OCI-LY3 (cell line): ENCODE measurements at regions not wholly inside any gene's neighbourhood (a gene's known extent, or its start where the extent isn't known, plus 50 kb on each side); places are given as distances from the start of the nearest gene placed in this dataset.

Experiments used
- H2AFZ ChIP-seq: fragments of 200-600, 300-600 bp; shearing (Covaris generic); 2 replicates; pipeline ENCODE4 v1.6.0; 2014; ENCODE audit warnings: antibody characterized with exemption, low read depth, low read length
- H3K27ac ChIP-seq: fragments of 200-600, 300-600 bp; sonication (generic); 2 replicates; pipeline ENCODE4 v1.5.1; 2014; ENCODE audit warnings: mild to moderate bottlenecking, low read length, moderate library complexity, mixed read lengths
- H3K27me3 ChIP-seq: fragments of 200-600, 300-600 bp; sonication (generic); 2 replicates; pipeline ENCODE4 v1.6.1; 2014; ENCODE audit warnings: low read depth, low read length, mixed read lengths
- H3K36me3 ChIP-seq: fragments of 200-600, 300-600 bp; sonication (generic); replicated peaks from 2 replicates; pipeline ENCODE3; 2014; ENCODE audit warnings: low read depth, low read length, mixed read lengths
- H3K4me1 ChIP-seq: fragments of 300-600, 200-600 bp; sonication (generic); 2 replicates; pipeline ENCODE4 v1.6.1; 2014; ENCODE audit warnings: low read length, mixed read lengths
- H3K4me2 ChIP-seq: fragments of 200-600, 300-600 bp; sonication (generic); 2 replicates; pipeline ENCODE4 v1.6.1; 2014; ENCODE audit warnings: low read length, mixed read lengths
- H3K4me3 ChIP-seq: fragments of 300-600, 200-600 bp; sonication (generic); 2 replicates; pipeline ENCODE4 v1.5.1; 2014; ENCODE audit warnings: antibody characterized with exemption, mild to moderate bottlenecking, low read length, moderate library complexity
- H3K79me2 ChIP-seq: fragments of 300-600, 200-600 bp; shearing (Covaris generic); 2 replicates; pipeline ENCODE4 v1.6.1; 2014; ENCODE audit warnings: mild to moderate bottlenecking, low read length, mixed read lengths
- H3K9ac ChIP-seq: fragments of 300-600, 200-600 bp; shearing (Covaris generic); 2 replicates; pipeline ENCODE4 v1.6.0; 2014; ENCODE audit warnings: mild to moderate bottlenecking, low read length, moderate library complexity
- H3K9me3 ChIP-seq: fragments of 200-600, 300-600 bp; shearing (Covaris generic); 2 replicates; pipeline ENCODE4 v1.6.1; 2014; ENCODE audit warnings: low read length, mixed read lengths; ENCODE audit not compliant: insufficient read depth
- H4K20me1 ChIP-seq: fragments of 200-600, 300-600 bp; sonication (generic); 2 replicates; pipeline ENCODE4 v1.6.1; 2016; ENCODE audit warnings: low read length, mixed read lengths; ENCODE audit not compliant: insufficient read depth
- CTCF ChIP-seq: fragments of 200-600, 300-600 bp; sonication (generic); IDR thresholded peaks from 2 replicates; pipeline ENCODE4 v1.5.1; 2014; ENCODE audit warnings: antibody characterized with exemption, low read length, low read depth
- EZH2phosphoT487 ChIP-seq: fragments of 200-600 bp; shearing (Covaris generic); IDR thresholded peaks from 2 replicates; pipeline ENCODE4 v1.6.1; 2018; ENCODE audit warnings: antibody characterized with exemption, mixed run types, low read depth

- no peak overlapping the region for H3K4me2 ChIP-seq
- H3K27ac ChIP-seq: no peak overlapping the region
- TF ChIP-seq EZH2phosphoT487 (no peak), CTCF (no peak)
- H3K36me3 ChIP-seq: no peaks in the 10 kb centered on the region
- H3K9ac ChIP-seq: no peak overlapping the region
- H3K79me2 ChIP-seq: no peaks in the 10 kb centered on the region
- no peak overlapping the region for H3K4me3 ChIP-seq
- H3K27me3 ChIP-seq: no peaks in the 10 kb centered on the region; the same call in 1 of the 2 replicates
- no peaks in the 10 kb centered on the region for H3K9me3 ChIP-seq
- no peak overlapping the region for H2AFZ ChIP-seq
- no peaks in the 10 kb centered on the region for H4K20me1 ChIP-seq
- H3K4me1 ChIP-seq: no peaks in the 10 kb centered on the region
Measured at GRCh38 chr3:20391644-20392043, 205.6 kb upstream of the SGO1 start.

GRCh38 chr3:20388971-20389370 is 203.0 kb upstream of the SGO1 start:
- H3K4me1 ChIP-seq: no peaks in the 10 kb centered on the region
- no peaks in the 10 kb centered on the region for H3K79me2 ChIP-seq
- H3K9ac ChIP-seq: no peak overlapping the region
- no peak overlapping the region for H3K4me2 ChIP-seq
- H2AFZ ChIP-seq: no peak overlapping the region
- TF ChIP-seq EZH2phosphoT487: no peak
- TF ChIP-seq CTCF: no peak
- H3K9me3 ChIP-seq: no peaks in the 10 kb centered on the region
- H3K27ac ChIP-seq: no peak overlapping the region
- H3K36me3 ChIP-seq: no peaks in the 10 kb centered on the region
- H3K4me3 ChIP-seq: no peak overlapping the region
- H4K20me1 ChIP-seq: no peaks in the 10 kb centered on the region
- H3K27me3 ChIP-seq: no peaks in the 10 kb centered on the region

GRCh38 chr3:20380295-20380694 is 194.3 kb upstream of the SGO1 start:
- Histone ChIP-seq H3K79me2 (no peaks in the 10 kb centered on the region), H3K36me3 (no peaks in the 10 kb centered on the region), H3K27me3 (no peaks in the 10 kb centered on the region), H3K9me3 (no peaks in the 10 kb centered on the region), H3K27ac (no peak overlapping the region), H3K4me1 (peaks cover 28% of the 10 kb centered on the region), H4K20me1 (no peaks in the 10 kb centered on the region), H3K9ac (no peak overlapping the region), H3K4me2 (no peak overlapping the region), H2AFZ (no peak overlapping the region), H3K4me3 (no peak overlapping the region)
- no peak for TF ChIP-seq EZH2phosphoT487
- no peak for TF ChIP-seq CTCF

GRCh38 chr3:20378315-20378714 is 192.3 kb upstream of the SGO1 start:
- Histone ChIP-seq H4K20me1 (no peaks in the 10 kb centered on the region), H3K36me3 (no peaks in the 10 kb centered on the region), H3K79me2 (no peaks in the 10 kb centered on the region), H3K9me3 (no peaks in the 10 kb centered on the region), H3K4me1 (peaks cover 33% of the 10 kb centered on the region), H3K4me3 (no peak overlapping the region), H3K27ac (no peak overlapping the region), H2AFZ (peak overlapping the region; percentile 51), H3K27me3 (no peaks in the 10 kb centered on the region), H3K4me2 (peak overlapping the region; percentile 64), H3K9ac (no peak overlapping the region)
- TF ChIP-seq EZH2phosphoT487: no peak
- no peak for TF ChIP-seq CTCF
